ENCODE measurements at regions not wholly inside any gene's neighbourhood (a gene's known extent, or its start where the extent isn't known, plus 50 kb on each side); places are given as distances from the start of the nearest gene placed in this dataset.

- no TSS peak for BruUV-seq (replicated peaks)
- DNase-seq (ENCODE audit: low read depth, low spot score) (no peak), ATAC-seq (no peak)
- H3K36me3 ChIP-seq (ENCODE audit: control insufficient read depth, insufficient read depth, low read length) = no peaks in the 10 kb centered on the region
- no peak overlapping the region for H3K27ac ChIP-seq (ENCODE audit: low read length)
- in situ Hi-C loops (cut with HindIII; ENCODE audit: low pct_unique_long_range_greater_than_20kb, low sequenced_read_pairs) = no loop called here
- H3K27me3 ChIP-seq (ENCODE audit: control insufficient read depth, insufficient read depth, low read length) = no peaks in the 10 kb centered on the region
- intact Hi-C loops (cut with micrococcal nuclease; ENCODE audit: unreplicated experiment) = no loop called here
- POLR2A ChIA-PET = no interaction called here
- CTCF ChIA-PET = no interaction called here
- no peak overlapping the region for H3K4me3 ChIP-seq (ENCODE audit: low read depth in 2 of 2, low read length in 2 of 2)
- TF ChIP-seq TCF7L2 (IDR thresholded peaks at IDR 0.05; ENCODE audit: low read depth, low read length) = no peak
- no peaks in the 10 kb centered on the region for H3K9me3 ChIP-seq (ENCODE audit: control insufficient read depth, insufficient read depth, low read depth, low read length)
- H3K4me1 ChIP-seq (ENCODE audit: control insufficient read depth, insufficient read depth, low read length) = no peaks in the 10 kb centered on the region
Measured at GRCh38 chr15:48002767-48003166, 118.0 kb upstream of the SLC24A5 start.

DNA sequence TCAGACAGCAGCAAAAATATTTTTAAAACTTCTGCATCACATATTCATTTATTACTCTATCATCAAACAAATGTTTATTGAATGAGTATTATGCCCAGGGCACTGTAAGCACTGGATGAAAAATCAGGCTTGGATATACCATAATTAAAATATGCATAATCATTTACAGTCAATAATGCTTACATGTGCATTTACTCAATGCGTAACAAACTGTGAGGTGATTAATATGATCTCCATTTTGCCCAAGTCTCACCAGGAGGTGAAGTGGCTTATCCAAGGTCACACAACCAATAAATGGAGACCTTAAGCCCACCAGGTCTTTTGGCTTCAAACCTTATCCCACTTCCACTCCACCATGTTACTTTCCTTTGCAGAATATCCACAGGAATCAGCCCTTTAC lies 117.3 kb upstream of the SLC24A5 start:
- no peak for ATAC-seq
- TF ChIP-seq POLR2AphosphoS5 (IDR thresholded peaks at IDR 0.05; ENCODE audit: low read depth, low read length) (no peak), TCF7L2 (IDR thresholded peaks at IDR 0.05; ENCODE audit: low read depth, low read length) (no peak), SIN3A (IDR thresholded peaks at IDR 0.05; ENCODE audit: borderline replicate concordance, insufficient read depth, low read depth, low read length) (no peak)
- TF ChIP-seq, protein P1, sequence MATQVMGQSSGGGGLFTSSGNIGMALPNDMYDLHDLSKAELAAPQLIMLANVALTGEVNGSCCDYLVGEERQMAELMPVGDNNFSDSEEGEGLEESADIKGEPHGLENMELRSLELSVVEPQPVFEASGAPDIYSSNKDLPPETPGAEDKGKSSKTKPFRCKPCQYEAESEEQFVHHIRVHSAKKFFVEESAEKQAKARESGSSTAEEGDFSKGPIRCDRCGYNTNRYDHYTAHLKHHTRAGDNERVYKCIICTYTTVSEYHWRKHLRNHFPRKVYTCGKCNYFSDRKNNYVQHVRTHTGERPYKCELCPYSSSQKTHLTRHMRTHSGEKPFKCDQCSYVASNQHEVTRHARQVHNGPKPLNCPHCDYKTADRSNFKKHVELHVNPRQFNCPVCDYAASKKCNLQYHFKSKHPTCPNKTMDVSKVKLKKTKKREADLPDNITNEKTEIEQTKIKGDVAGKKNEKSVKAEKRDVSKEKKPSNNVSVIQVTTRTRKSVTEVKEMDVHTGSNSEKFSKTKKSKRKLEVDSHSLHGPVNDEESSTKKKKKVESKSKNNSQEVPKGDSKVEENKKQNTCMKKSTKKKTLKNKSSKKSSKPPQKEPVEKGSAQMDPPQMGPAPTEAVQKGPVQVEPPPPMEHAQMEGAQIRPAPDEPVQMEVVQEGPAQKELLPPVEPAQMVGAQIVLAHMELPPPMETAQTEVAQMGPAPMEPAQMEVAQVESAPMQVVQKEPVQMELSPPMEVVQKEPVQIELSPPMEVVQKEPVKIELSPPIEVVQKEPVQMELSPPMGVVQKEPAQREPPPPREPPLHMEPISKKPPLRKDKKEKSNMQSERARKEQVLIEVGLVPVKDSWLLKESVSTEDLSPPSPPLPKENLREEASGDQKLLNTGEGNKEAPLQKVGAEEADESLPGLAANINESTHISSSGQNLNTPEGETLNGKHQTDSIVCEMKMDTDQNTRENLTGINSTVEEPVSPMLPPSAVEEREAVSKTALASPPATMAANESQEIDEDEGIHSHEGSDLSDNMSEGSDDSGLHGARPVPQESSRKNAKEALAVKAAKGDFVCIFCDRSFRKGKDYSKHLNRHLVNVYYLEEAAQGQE (IDR thresholded peaks at IDR 0.05; ENCODE audit: insufficient read depth in 1 of 2, low read depth in 2 of 2, low read length in 1 of 2) = no peak
- TF ChIP-seq, protein P2, sequence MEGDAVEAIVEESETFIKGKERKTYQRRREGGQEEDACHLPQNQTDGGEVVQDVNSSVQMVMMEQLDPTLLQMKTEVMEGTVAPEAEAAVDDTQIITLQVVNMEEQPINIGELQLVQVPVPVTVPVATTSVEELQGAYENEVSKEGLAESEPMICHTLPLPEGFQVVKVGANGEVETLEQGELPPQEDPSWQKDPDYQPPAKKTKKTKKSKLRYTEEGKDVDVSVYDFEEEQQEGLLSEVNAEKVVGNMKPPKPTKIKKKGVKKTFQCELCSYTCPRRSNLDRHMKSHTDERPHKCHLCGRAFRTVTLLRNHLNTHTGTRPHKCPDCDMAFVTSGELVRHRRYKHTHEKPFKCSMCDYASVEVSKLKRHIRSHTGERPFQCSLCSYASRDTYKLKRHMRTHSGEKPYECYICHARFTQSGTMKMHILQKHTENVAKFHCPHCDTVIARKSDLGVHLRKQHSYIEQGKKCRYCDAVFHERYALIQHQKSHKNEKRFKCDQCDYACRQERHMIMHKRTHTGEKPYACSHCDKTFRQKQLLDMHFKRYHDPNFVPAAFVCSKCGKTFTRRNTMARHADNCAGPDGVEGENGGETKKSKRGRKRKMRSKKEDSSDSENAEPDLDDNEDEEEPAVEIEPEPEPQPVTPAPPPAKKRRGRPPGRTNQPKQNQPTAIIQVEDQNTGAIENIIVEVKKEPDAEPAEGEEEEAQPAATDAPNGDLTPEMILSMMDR (IDR thresholded peaks at IDR 0.05) = no peak
- in situ Hi-C loops (cut with HindIII; ENCODE audit: low pct_unique_long_range_greater_than_20kb, low sequenced_read_pairs) (no loop called here), intact Hi-C loops (cut with micrococcal nuclease; ENCODE audit: unreplicated experiment) (no loop called here)
- Histone ChIP-seq H3K4me3 (ENCODE audit: low read depth in 2 of 2, low read length in 2 of 2) (no peak overlapping the region), H3K27me3 (ENCODE audit: control insufficient read depth, insufficient read depth, low read length) (no peaks in the 10 kb centered on the region), H3K27ac (ENCODE audit: low read length) (no peak overlapping the region), H3K4me1 (ENCODE audit: control insufficient read depth, insufficient read depth, low read length) (no peaks in the 10 kb centered on the region), H3K36me3 (ENCODE audit: control insufficient read depth, insufficient read depth, low read length) (no peaks in the 10 kb centered on the region), H3K9me3 (ENCODE audit: control insufficient read depth, insufficient read depth, low read depth, low read length) (no peaks in the 10 kb centered on the region)
- no peak for DNase-seq (ENCODE audit: low read depth, low spot score)
- ChIA-PET POLR2A (no interaction called here), CTCF (no interaction called here)
- no TSS peak for BruUV-seq (replicated peaks)

DNA sequence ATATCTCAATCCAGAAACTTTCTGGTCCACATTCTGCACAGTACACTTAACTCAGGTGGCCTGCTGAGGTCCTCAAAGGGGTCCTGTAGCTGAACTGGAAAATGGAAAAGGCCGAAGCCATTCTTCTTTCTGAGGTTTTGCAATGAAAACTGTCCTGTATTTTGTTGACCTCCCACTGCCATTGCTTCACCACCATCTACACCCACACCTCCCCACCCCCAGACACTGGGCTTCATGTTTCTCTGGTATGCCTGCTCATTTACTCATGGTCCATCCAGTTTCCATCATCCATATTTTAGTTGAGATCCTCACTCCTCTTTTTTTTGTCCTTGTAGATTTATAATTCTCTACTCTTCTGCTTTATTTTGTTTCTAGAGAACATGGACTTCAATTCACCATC lies 115.7 kb upstream of the SLC24A5 start:
- CTCF ChIA-PET = no interaction called here
- Histone ChIP-seq H3K4me1 (ENCODE audit: control insufficient read depth, insufficient read depth, low read length) (no peaks in the 10 kb centered on the region), H3K9me3 (ENCODE audit: control insufficient read depth, insufficient read depth, low read depth, low read length) (no peaks in the 10 kb centered on the region), H3K27ac (ENCODE audit: low read length) (no peak overlapping the region), H3K36me3 (ENCODE audit: control insufficient read depth, insufficient read depth, low read length) (no peaks in the 10 kb centered on the region), H3K4me3 (ENCODE audit: low read depth in 2 of 2, low read length in 2 of 2) (no peak overlapping the region), H3K27me3 (ENCODE audit: control insufficient read depth, insufficient read depth, low read length) (no peaks in the 10 kb centered on the region)
- no TSS peak for BruUV-seq (replicated peaks)
- TF ChIP-seq POLR2AphosphoS5 (IDR thresholded peaks at IDR 0.05; ENCODE audit: low read depth, low read length) = no peak
- TF ChIP-seq SIN3A (IDR thresholded peaks at IDR 0.05; ENCODE audit: borderline replicate concordance, insufficient read depth, low read depth, low read length) = no peak
- TF ChIP-seq, protein P2 (IDR thresholded peaks at IDR 0.05) = no peak
- no peak for TF ChIP-seq TCF7L2 (IDR thresholded peaks at IDR 0.05; ENCODE audit: low read depth, low read length)
- TF ChIP-seq, protein P1 (IDR thresholded peaks at IDR 0.05; ENCODE audit: insufficient read depth in 1 of 2, low read depth in 2 of 2, low read length in 1 of 2) = no peak
- no peak for ATAC-seq
- intact Hi-C loops (cut with micrococcal nuclease; ENCODE audit: unreplicated experiment) (no loop called here), in situ Hi-C loops (cut with HindIII; ENCODE audit: low pct_unique_long_range_greater_than_20kb, low sequenced_read_pairs) (no loop called here)
- POLR2A ChIA-PET = no interaction called here
- no peak for DNase-seq (ENCODE audit: low read depth, low spot score)
